ENCODE measurements at regions not wholly inside any gene's neighbourhood (a gene's known extent, or its start where the extent isn't known, plus 50 kb on each side); places are given as distances from the start of the nearest gene placed in this dataset.

DNA sequence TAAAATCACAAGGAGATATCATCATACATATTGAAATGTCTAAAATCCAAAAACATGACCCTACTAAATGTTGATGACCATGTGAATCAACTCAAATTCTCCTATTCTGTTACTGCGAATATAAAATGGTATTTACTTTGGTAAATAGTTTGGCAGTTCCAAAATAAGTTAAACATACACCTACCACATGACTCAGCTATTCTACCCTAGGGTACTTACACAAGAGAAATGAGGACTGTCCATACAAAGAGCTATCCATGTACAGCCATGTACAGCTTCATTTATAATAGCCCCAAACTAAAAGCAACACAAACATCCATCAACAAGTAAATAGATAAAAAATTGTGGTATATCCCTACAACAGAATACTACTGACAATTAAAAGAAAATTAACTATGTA is 346.1 kb upstream of the TENM4 start:
- TF ChIP-seq, protein P1, sequence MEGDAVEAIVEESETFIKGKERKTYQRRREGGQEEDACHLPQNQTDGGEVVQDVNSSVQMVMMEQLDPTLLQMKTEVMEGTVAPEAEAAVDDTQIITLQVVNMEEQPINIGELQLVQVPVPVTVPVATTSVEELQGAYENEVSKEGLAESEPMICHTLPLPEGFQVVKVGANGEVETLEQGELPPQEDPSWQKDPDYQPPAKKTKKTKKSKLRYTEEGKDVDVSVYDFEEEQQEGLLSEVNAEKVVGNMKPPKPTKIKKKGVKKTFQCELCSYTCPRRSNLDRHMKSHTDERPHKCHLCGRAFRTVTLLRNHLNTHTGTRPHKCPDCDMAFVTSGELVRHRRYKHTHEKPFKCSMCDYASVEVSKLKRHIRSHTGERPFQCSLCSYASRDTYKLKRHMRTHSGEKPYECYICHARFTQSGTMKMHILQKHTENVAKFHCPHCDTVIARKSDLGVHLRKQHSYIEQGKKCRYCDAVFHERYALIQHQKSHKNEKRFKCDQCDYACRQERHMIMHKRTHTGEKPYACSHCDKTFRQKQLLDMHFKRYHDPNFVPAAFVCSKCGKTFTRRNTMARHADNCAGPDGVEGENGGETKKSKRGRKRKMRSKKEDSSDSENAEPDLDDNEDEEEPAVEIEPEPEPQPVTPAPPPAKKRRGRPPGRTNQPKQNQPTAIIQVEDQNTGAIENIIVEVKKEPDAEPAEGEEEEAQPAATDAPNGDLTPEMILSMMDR (IDR thresholded peaks at IDR 0.05; ENCODE audit: low read depth, low read length, missing input control), result no peak
- TF ChIP-seq EGR1 (IDR thresholded peaks at IDR 0.05; ENCODE audit: low read depth in 2 of 2) (no peak), TAF1 (conservative IDR thresholded peaks at IDR 0.05) (no peak), JUND (IDR thresholded peaks at IDR 0.05) (no peak)

Measured in liver (tissue), 3 donors.